ENCODE measurements at regions not wholly inside any gene's neighbourhood (a gene's known extent, or its start where the extent isn't known, plus 50 kb on each side); places are given as distances from the start of the nearest gene placed in this dataset.

- no peak for TF ChIP-seq EZH2phosphoT487 (IDR thresholded peaks at IDR 0.05; ENCODE audit: low read depth, severe bottlenecking, unreplicated experiment)
- TF ChIP-seq CTCF (IDR thresholded peaks at IDR 0.05; ENCODE audit: poor library complexity): no peak
- TF ChIP-seq EZH2 (IDR thresholded peaks at IDR 0.05; ENCODE audit: borderline replicate concordance): no peak
Measured at GRCh38 chr10:107749235-107749634, 584.7 kb upstream of the SORCS1 start.
